ENCODE measurements at regions not wholly inside any gene's neighbourhood (a gene's known extent, or its start where the extent isn't known, plus 50 kb on each side); places are given as distances from the start of the nearest gene placed in this dataset.

- intact Hi-C loops (cut with DNase I), result no loop called here
- H3K9me3 ChIP-seq, result no peaks in the 10 kb centered on the region
- 96% methylated on average over 10 of the region's 10 CpGs for WGBS
- H3K4me3 ChIP-seq, result no peak overlapping the region
- DNase-seq (ENCODE audit: low spot score), result no peak
- H3K27me3 ChIP-seq (replicated peaks; ENCODE audit: insufficient read depth), result no peaks in the 10 kb centered on the region
- TF ChIP-seq, protein P1, sequence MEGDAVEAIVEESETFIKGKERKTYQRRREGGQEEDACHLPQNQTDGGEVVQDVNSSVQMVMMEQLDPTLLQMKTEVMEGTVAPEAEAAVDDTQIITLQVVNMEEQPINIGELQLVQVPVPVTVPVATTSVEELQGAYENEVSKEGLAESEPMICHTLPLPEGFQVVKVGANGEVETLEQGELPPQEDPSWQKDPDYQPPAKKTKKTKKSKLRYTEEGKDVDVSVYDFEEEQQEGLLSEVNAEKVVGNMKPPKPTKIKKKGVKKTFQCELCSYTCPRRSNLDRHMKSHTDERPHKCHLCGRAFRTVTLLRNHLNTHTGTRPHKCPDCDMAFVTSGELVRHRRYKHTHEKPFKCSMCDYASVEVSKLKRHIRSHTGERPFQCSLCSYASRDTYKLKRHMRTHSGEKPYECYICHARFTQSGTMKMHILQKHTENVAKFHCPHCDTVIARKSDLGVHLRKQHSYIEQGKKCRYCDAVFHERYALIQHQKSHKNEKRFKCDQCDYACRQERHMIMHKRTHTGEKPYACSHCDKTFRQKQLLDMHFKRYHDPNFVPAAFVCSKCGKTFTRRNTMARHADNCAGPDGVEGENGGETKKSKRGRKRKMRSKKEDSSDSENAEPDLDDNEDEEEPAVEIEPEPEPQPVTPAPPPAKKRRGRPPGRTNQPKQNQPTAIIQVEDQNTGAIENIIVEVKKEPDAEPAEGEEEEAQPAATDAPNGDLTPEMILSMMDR (IDR thresholded peaks at IDR 0.05), result no peak
- TF ChIP-seq POLR2A (IDR thresholded peaks at IDR 0.05) (no peak), POLR2AphosphoS5 (IDR thresholded peaks at IDR 0.05) (no peak)
- no peaks in the 10 kb centered on the region for H3K4me1 ChIP-seq (replicated peaks)
- H3K27ac ChIP-seq, result no peak overlapping the region
- H3K36me3 ChIP-seq, result no peaks in the 10 kb centered on the region
Observed at GRCh38 chrX:13266641-13267345, 53.1 kb downstream of the ATXN3L start.

DNA sequence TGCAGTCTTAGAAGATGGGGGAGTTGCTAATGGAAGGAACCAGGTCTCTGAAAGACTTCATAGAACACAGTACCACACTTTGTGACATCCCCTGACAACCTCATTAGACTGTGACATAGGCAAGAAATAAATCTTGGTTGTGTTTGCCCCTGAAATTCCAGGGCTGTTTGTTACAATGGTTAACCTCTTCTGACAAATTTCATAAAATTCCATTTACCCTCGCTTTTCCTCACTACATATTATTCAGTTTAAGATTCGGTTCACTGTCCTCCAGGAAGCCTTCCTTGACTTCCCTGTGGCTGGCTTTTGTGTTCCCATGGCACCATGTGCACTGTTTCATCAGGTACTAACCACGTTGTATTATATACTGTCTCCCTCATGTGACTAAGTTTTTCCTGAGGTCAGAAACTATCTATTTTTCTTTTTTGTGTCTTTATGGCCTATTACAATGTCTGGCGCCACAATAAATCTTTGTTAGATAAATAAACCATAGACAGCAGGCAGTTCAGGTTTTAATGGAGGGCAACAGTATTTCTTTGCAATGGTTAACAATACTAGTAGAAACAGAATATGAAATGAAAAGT lies 54.2 kb downstream of the ATXN3L start:
- H3K4me3 ChIP-seq, result no peak overlapping the region
- no peak overlapping the region for H3K27ac ChIP-seq
- 62% methylated on average over 4 of the region's 4 CpGs for WGBS
- intact Hi-C loops (cut with DNase I), result no loop called here
- no peak for DNase-seq (ENCODE audit: low spot score)
- TF ChIP-seq POLR2AphosphoS5 (IDR thresholded peaks at IDR 0.05), result no peak
- TF ChIP-seq POLR2A (IDR thresholded peaks at IDR 0.05), result no peak
- TF ChIP-seq, protein P1 (IDR thresholded peaks at IDR 0.05), result no peak
- no peaks in the 10 kb centered on the region for H3K27me3 ChIP-seq (replicated peaks; ENCODE audit: insufficient read depth)
- no peaks in the 10 kb centered on the region for H3K9me3 ChIP-seq
- no peaks in the 10 kb centered on the region for H3K36me3 ChIP-seq
- H3K4me1 ChIP-seq (replicated peaks), result no peaks in the 10 kb centered on the region

- TF ChIP-seq POLR2A (IDR thresholded peaks at IDR 0.05) (no peak), POLR2AphosphoS5 (IDR thresholded peaks at IDR 0.05) (no peak)
- TF ChIP-seq, protein P1 (IDR thresholded peaks at IDR 0.05), result no peak
- Histone ChIP-seq H3K9me3 (no peaks in the 10 kb centered on the region), H3K4me3 (no peak overlapping the region), H3K27ac (no peak overlapping the region), H3K27me3 (replicated peaks; ENCODE audit: insufficient read depth) (no peaks in the 10 kb centered on the region), H3K4me1 (replicated peaks) (no peaks in the 10 kb centered on the region), H3K36me3 (no peaks in the 10 kb centered on the region)
- 100% methylated on average over 1 of the region's 1 CpG for WGBS
- intact Hi-C loops (cut with DNase I), result no loop called here
- no peak for DNase-seq (ENCODE audit: low spot score)
Observed at GRCh38 chrX:13265111-13265510, 54.7 kb downstream of the ATXN3L start.

DNA sequence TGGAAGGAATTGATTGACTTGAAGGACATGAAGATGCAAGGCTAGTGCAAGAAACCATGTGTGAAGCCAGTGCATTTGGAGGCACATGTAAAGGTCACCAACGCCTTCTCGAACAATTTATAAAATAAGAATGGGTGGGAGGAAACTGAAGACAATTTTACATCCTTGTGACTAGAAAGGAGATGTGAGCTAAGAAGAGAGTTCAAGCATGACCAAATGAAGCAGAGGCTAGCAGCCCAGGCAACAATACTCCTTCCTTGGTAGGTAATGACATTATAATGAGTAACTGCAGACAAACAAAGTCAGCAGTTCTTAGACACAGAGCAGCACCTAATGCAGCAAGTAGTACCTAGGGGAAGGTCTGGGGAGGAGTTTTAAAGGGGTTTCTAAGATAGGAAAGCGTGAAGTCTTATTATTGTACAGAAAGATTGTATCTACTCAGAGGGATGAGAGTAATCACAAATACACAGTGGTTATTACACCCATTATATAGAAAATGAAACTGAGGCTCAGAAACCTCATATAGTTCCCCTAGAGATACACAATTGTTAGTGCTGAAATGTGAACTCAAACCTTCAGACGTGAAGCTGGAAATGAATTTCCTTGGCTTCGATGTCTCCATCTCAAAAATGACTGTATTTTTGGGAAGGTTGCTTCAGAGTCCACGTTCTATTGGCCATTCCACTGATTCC lies 56.1 kb downstream of the ATXN3L start:
- Histone ChIP-seq H3K27me3 (replicated peaks; ENCODE audit: insufficient read depth) (no peaks in the 10 kb centered on the region), H3K36me3 (no peaks in the 10 kb centered on the region), H3K4me3 (no peak overlapping the region), H3K27ac (no peak overlapping the region), H3K4me1 (replicated peaks) (no peaks in the 10 kb centered on the region), H3K9me3 (no peaks in the 10 kb centered on the region)
- TF ChIP-seq, protein P1 (IDR thresholded peaks at IDR 0.05), result no peak
- no peak for TF ChIP-seq POLR2A (IDR thresholded peaks at IDR 0.05)
- no peak for TF ChIP-seq POLR2AphosphoS5 (IDR thresholded peaks at IDR 0.05)
- DNase-seq (ENCODE audit: low spot score), result no peak
- intact Hi-C loops (cut with DNase I), result no loop called here
- WGBS, result 96% methylated on average over 6 of the region's 6 CpGs
